HepG2 (cell line): ENCODE measurements at regions not wholly inside any gene's neighbourhood (a gene's known extent, or its start where the extent isn't known, plus 50 kb on each side); places are given as distances from the start of the nearest gene placed in this dataset.

Experiments
- AHDC1 ChIP-seq: sonication (generic); formaldehyde crosslinking; IDR thresholded peaks from 2 replicates; pipeline ENCODE4 v1.5.1; 2020; ENCODE audit warnings: mild to moderate bottlenecking, missing genetic modification reagents, borderline replicate concordance
- BHLHE40 ChIP-seq: IDR thresholded peaks from 2 replicates; pipeline ENCODE4 v1.6.1; 2011; ENCODE audit warnings: low read length, improper control_type of control experiment
- FOXJ3 ChIP-seq: sonication (generic); formaldehyde crosslinking; IDR thresholded peaks from 2 replicates; pipeline ENCODE4 v1.4.0; 2020; ENCODE audit warnings: missing genetic modification reagents, mild to moderate bottlenecking, borderline replicate concordance
- GABPA ChIP-seq, 2 experiments: IDR thresholded peaks; 2 replicates each; pipeline ENCODE4 v1.6.1; 2011 to 2016; ENCODE audit warnings: low read depth in 2 of 2, low read length in 1 of 2, missing biosample characterization in 1 of 2, missing genetic modification characterization in 1 of 2
- HDAC1 ChIP-seq: sonication (generic); formaldehyde crosslinking; IDR thresholded peaks from 2 replicates; pipeline ENCODE4 v1.5.1; 2020; ENCODE audit warnings: mild to moderate bottlenecking, missing genetic modification reagents
- RFX1 ChIP-seq: fragments of 450-650 bp; IDR thresholded peaks from 2 replicates; pipeline ENCODE4 v1.6.1; 2017
- SMARCE1 ChIP-seq: fragments of 450-650 bp; IDR thresholded peaks from 2 replicates; pipeline ENCODE4 v1.6.1; 2017; ENCODE audit warnings: borderline replicate concordance
- ZNF652 ChIP-seq: IDR thresholded peaks from 2 replicates; pipeline ENCODE4 v1.6.1; 2016; ENCODE audit warnings: low read depth, borderline replicate concordance
- ZNF839 ChIP-seq: sonication (generic); formaldehyde crosslinking; IDR thresholded peaks from 2 replicates; pipeline ENCODE4 v1.4.0; 2020; ENCODE audit warnings: missing genetic modification reagents, mild to moderate bottlenecking, borderline replicate concordance

GRCh38 chr5:74372502-74373064 lies 267.9 kb downstream of the ENC1 start:
- TF ChIP-seq AHDC1 (CRISPR knock-in tag): no peak
- no peak for TF ChIP-seq HDAC1 (CRISPR knock-in tag)
- no peak for TF ChIP-seq ZNF839 (CRISPR knock-in tag)
- TF ChIP-seq BHLHE40: no peak
- TF ChIP-seq GABPA (IDR thresholded peaks at IDR 0.05; ENCODE audit: low read depth, low read length): no peak
- no peak for TF ChIP-seq GABPA (CRISPR knock-in tag; IDR thresholded peaks at IDR 0.05; ENCODE audit: low read depth)
- TF ChIP-seq FOXJ3 (CRISPR knock-in tag): no peak
- TF ChIP-seq SMARCE1: no peak
- no peak for TF ChIP-seq ZNF652 (CRISPR knock-in tag)
- no peak for TF ChIP-seq RFX1
